A204.1 (cell line): ENCODE measurements at regions not wholly inside any gene's neighbourhood (a gene's known extent, or its start where the extent isn't known, plus 50 kb on each side); places are given as distances from the start of the nearest gene placed in this dataset.

Experiments
- FAIRE-seq: peaks from 2 replicates; lab custom pipeline; 2012; peaks lifted over from hg19 to GRCh38; lab: Jason Lieb, UNC

DNA sequence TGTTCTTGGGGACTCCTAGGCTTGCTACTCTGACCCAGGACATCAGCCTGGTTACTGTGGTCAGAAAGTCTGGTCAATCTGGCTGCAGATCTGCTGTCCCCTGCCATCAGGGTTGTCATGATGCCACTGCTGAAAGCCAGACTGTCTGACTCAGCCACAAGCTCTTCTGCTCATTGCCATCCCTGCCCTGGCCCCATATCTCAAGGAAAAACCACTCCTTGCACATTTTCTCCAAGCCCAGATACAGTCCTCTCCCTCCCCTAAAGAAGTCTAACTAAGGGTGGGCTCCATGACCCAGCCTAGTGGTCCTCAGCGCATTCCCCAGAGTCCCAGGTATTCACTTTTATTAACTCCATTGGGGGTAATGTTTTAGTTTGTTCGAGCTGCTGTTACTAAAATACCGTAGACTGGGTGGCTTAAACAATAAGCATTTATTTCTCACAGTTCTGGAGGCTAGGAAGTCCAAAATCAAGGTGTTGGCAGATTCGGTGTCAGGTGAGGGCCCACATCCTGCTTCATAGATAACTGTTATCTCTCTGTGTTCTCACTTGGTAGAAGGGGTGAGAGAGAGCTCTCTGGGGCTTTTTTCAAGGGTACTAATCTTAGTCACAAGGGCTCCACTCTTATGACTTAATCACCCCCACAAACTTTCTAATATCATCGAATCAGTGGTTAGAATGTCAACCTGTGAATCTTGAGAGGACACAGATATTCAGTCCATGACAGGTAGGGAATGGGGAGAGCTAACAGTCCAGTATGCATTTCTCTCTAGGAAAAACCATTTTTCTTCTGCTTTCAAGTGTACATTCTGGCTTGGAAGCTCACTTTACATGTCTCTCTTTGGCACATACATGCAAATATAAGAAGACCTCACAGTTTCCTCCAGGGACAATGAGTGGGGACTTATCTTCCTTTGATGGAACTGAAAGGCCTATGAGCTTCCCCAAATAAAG, 94.8 kb upstream of the CXCR4 start:
- no peak for FAIRE-seq

- FAIRE-seq = no peak
Observed at GRCh38 chr2:136211701-136212100, 93.8 kb upstream of the CXCR4 start.

GRCh38 chr2:136210822-136211221, 92.9 kb upstream of the CXCR4 start:
- no peak for FAIRE-seq

- no peak for FAIRE-seq
Observed at GRCh38 chr2:136210455-136210805, 92.5 kb upstream of the CXCR4 start.

- FAIRE-seq = no peak
Observed at GRCh38 chr2:136209561-136210454, 91.9 kb upstream of the CXCR4 start.

- FAIRE-seq = no peak
Observed at GRCh38 chr2:136208682-136209420, 90.9 kb upstream of the CXCR4 start.

- no peak for FAIRE-seq
Observed at GRCh38 chr2:136207665-136208064, 89.7 kb upstream of the CXCR4 start.

GRCh38 chr2:136207030-136207623, 89.2 kb upstream of the CXCR4 start:
- FAIRE-seq = no peak

DNA sequence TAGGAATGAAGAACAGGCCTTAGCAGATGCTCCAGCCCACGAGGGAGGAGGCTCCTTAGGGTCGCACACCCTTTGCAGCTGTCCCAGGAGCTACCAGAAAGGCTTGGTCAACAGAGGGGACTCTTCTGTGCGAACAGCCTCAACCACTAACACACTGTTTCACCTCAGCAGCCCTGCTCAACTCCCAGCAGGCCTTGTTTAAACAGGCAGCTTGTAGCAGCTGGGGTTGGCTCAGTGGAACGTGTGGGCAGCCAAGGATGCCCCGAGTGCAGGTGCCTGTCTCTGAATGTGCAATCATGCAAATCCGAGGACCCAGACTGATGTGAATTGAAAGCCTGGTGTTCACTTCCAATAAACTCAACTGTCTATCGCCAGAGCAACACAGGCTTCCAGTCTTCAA, 88.7 kb upstream of the CXCR4 start:
- no peak for FAIRE-seq

GRCh38 chr2:136205615-136206014, 87.7 kb upstream of the CXCR4 start:
- no peak for FAIRE-seq

GRCh38 chr2:136204971-136205370, 87.0 kb upstream of the CXCR4 start:
- FAIRE-seq = no peak

- no peak for FAIRE-seq
Observed at GRCh38 chr2:136195226-136195625, 77.3 kb upstream of the CXCR4 start.

GRCh38 chr2:136191041-136191440, 73.1 kb upstream of the CXCR4 start:
- no peak for FAIRE-seq

DNA sequence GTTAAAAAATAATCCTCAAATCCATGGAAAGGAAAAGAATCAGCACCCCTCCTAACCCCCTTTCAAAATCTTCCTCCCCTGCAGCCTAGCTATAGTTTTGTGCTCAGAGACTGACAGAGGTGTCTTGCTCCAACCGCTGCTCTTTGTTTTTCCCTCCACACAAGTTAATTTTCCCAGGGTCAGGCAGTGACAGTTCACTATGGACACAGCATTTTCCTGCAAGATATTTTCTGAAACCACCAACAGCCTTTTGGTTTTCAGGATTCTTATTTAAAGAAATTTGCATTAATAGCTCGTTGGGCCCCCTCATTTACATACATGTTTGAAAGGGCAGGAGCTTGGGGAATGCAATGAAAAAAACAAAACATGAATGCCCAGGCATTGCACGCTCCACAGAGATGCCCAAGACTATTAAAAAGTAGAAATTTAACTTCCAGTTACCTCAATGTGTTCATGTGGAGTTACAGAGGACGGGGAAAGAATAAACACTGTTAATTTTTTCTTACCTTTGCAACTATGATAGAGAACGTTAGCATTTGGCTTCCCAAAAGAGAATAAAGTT, 71.4 kb upstream of the CXCR4 start:
- FAIRE-seq = no peak

GRCh38 chr2:136188086-136188485, 70.1 kb upstream of the CXCR4 start:
- no peak for FAIRE-seq

- no peak for FAIRE-seq
Observed at GRCh38 chr2:136185981-136186776, 68.2 kb upstream of the CXCR4 start.

- no peak for FAIRE-seq
Observed at GRCh38 chr2:136183097-136183496, 65.1 kb upstream of the CXCR4 start.

DNA sequence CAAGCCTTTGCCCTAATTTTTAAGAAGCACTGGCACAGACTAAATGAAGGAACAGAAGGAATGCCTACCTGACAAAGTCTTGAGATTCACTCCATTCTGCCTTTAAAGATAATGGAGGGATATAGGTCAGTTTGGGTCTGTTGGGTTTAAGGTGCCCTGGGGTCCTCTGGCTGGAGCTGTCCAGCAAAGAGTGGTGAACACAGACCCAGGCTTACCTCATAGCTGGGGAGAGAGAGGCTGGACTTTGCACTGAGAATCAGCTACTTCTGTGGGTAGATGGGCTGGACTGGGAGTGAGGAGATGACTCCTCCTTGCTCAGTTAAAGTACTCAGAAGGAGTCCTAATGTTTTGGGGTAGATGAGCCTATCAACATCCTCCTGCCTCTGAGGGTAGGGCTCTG, 64.4 kb upstream of the CXCR4 start:
- no peak for FAIRE-seq

DNA sequence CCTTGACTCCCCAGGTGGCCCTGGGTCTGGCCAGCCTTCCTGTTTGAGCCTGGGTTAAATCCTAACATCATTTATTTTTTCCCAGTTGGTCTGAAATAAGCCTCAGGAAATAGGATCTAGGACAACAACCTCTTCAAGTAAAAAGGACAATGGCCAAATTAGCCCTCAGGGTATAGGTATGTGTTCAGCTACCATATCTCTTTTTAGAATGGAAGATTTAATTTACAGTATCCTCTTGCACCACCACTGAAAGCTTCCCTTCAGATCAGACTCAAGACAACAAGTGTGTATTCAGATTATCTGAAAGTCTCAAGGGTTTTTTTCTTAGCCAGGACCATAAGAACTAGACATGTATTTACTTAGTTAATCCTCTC, 61.6 kb upstream of the CXCR4 start:
- FAIRE-seq = no peak

DNA sequence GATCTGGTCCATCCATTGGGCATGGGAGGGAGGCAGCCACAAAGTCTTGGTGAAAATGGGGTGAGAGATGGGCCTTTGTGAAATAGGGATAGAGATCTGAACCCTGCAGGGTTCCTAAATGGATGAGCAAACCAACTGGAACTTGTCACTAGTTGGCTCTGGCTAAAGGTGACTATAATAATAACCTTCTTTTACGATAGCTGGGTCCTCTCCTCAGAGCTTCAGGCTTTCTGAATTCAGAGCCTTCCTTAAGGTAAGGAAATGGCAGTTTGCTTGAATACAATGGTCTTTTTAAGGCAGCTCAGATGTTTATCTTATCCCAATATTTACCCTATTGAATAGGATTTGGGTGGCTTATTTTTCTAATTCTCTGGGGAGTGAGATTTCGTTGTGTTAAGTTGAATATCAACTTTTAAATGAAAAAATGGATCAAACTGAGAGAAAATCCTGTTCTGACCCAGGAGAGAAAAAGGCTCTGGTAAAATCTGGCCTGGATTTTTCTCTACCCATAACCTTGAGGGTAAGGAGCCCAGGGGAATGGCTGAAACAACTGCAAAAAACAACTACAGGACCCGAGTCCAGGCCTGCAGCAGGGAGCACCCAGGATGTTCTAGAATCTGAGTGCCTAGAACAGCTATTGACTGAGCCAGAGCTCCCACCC, 61.1 kb upstream of the CXCR4 start:
- FAIRE-seq = no peak

DNA sequence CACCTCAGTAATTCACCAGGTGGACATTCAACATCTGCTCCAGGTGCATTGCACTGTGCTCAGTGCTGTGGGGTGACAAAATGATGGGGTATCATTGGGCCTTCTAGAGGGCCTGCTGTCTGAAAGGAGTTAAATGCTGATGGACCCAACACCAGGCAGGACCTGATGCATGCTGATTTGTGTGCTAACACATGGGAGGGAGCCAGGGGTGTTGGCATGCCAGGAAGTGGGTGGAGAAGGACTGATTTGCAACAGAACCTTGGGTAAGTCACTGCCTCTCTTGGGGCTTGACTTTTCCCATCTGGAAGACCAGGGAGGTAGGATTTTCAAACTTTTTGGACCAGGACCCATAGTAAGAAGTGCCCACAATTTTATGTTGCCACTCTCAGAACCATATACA, 57.9 kb upstream of the CXCR4 start:
- FAIRE-seq = no peak
